ENCODE measurements at regions not wholly inside any gene's neighbourhood (a gene's known extent, or its start where the extent isn't known, plus 50 kb on each side); places are given as distances from the start of the nearest gene placed in this dataset.

DNA sequence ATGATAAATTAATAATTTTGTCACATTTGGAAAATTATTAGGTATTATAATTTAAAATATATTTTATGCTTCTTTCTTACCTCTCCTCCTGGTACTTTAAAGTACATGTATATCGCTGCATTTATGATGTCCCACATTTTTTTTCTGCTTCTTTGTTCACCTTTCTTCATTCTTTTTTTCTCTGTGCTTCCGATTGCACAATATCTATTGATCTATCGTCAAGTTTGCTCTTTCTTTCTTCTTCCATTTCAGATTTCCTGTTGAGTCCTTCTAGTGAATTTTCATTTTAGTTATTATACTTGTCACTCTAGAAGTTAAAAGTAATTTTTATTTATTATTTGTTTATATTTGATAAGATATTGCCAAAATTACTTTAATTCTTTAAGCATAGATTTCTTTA lies 441.0 kb upstream of the HS3ST5 start:
- ChIA-PET POLR2A (ENCODE audit: partially characterized antibody) (no interaction called here), CTCF (ENCODE audit: partially characterized antibody) (interaction anchor here (0.8 to 1.8 kb wide), 3 partner anchors 8 to 14 kb away, joined by 3 to 6 read pairs (median 4); no protein-coding TSS in a partner anchor)
- H3K27me3 ChIP-seq (replicated peaks in 1 of 4; ENCODE audit: control insufficient read depth in 3 of 4, extremely low read depth in 1 of 4, insufficient read depth in 3 of 4, low read length in 3 of 4), result no peaks in the 10 kb centered on the region
- H2BK120ac ChIP-seq (replicated peaks; ENCODE audit: low read depth, low read length), result no peak overlapping the region
- H3K4me3 ChIP-seq (ENCODE audit: extremely low read depth in 1 of 4, insufficient read depth in 2 of 4, low read depth in 3 of 4, low read length in 4 of 4), result no peak overlapping the region
- no peaks in the 10 kb centered on the region for H3K36me3 ChIP-seq (ENCODE audit: control insufficient read depth in 2 of 4, insufficient read depth in 4 of 4, low read length in 3 of 4)
- no peak overlapping the region for H3K4me2 ChIP-seq (ENCODE audit: insufficient read depth in 1 of 2, low read depth in 2 of 2, low read length in 2 of 2)
- H3K23me2 ChIP-seq (ENCODE audit: low read depth, low read length), result no peaks in the 10 kb centered on the region
- no peak overlapping the region for H3K9ac ChIP-seq (replicated peaks in 1 of 4; ENCODE audit: extremely low read depth in 1 of 4, low read depth in 3 of 4, low read length in 3 of 4)
- no peaks in the 10 kb centered on the region for H4K20me1 ChIP-seq (replicated peaks in 1 of 2; ENCODE audit: control insufficient read depth in 1 of 2, insufficient read depth in 2 of 2, low read length in 2 of 2)
- H3K14ac ChIP-seq (ENCODE audit: insufficient read length), result no peak overlapping the region
- H3K79me1 ChIP-seq (ENCODE audit: low read depth, low read length), result no peaks in the 10 kb centered on the region
- peaks cover 0 to 4% of the 10 kb centered on the region in 2 experiments; a peak in 1 of 4 replicates for H3K9me3 ChIP-seq (ENCODE audit: insufficient read depth in 2 of 2, low read depth in 1 of 2, low read length in 1 of 2)
- no peak for TF ChIP-seq CTBP2 (IDR thresholded peaks at IDR 0.05; ENCODE audit: borderline replicate concordance, insufficient read depth, insufficient read length, low read length)
- peak; percentile 65; the same call in 1 of the 2 replicates for TF ChIP-seq CEBPB (IDR thresholded peaks at IDR 0.05; ENCODE audit: low read depth, low read length)
- no peak overlapping the region for H3K4ac ChIP-seq (replicated peaks; ENCODE audit: insufficient read length, low read depth, low read length)
- H2BK5ac ChIP-seq (ENCODE audit: low read depth, low read length), result no peak overlapping the region
- H3K27ac ChIP-seq (ENCODE audit: low read depth, low read length), result no peak overlapping the region
- H3K79me2 ChIP-seq (ENCODE audit: control insufficient read depth in 1 of 2, insufficient read depth in 2 of 2, low read length in 2 of 2), result no peaks in the 10 kb centered on the region
- H3K56ac ChIP-seq (replicated peaks; ENCODE audit: insufficient read length, low read depth, low read length), result no peak overlapping the region
- H4K5ac ChIP-seq (ENCODE audit: insufficient read length, low read depth, low read length), result no peak overlapping the region
- no peak overlapping the region for H4K8ac ChIP-seq (ENCODE audit: extremely low read depth, insufficient read depth, low read length)
- H3K18ac ChIP-seq (ENCODE audit: extremely low read depth, low read length), result no peak overlapping the region
- no peak overlapping the region for H2AK5ac ChIP-seq (ENCODE audit: low read depth, low read length)
- no peak overlapping the region for H2AFZ ChIP-seq (ENCODE audit: low read length)
- H2BK12ac ChIP-seq (ENCODE audit: low read depth, low read length), result no peak overlapping the region
- DNase-seq (ENCODE audit: low read depth in 1 of 2, low spot score in 2 of 2) (no peak), FAIRE-seq (no peak)
- H3K23ac ChIP-seq (ENCODE audit: insufficient read length), result no peak overlapping the region
- H2BK15ac ChIP-seq (ENCODE audit: low read length), result no peak overlapping the region
- no peaks in the 10 kb centered on the region for H3K4me1 ChIP-seq (replicated peaks in 1 of 4; ENCODE audit: control insufficient read depth in 3 of 4, insufficient read depth in 4 of 4, low read length in 3 of 4)
- no peak overlapping the region for H2BK20ac ChIP-seq (ENCODE audit: low read length)
- H4K91ac ChIP-seq (replicated peaks; ENCODE audit: insufficient read length, low read length), result no peak overlapping the region
- 61% methylated on average over 3 of the region's 3 CpGs; no CpG with 5 or more reads in 1 of the 2 experiments for WGBS, 2 experiments (ENCODE audit: extremely low coverage in 1 of 2, insufficient coverage in 1 of 2, insufficient read length in 1 of 2, insufficient replicate concordance in 2 of 2, low coverage in 1 of 2, low lambda C conversion rate in 2 of 2, missing lambda C conversion rate in 1 of 2)
